ENCODE measurements at regions not wholly inside any gene's neighbourhood (a gene's known extent, or its start where the extent isn't known, plus 50 kb on each side); places are given as distances from the start of the nearest gene placed in this dataset.

DNA sequence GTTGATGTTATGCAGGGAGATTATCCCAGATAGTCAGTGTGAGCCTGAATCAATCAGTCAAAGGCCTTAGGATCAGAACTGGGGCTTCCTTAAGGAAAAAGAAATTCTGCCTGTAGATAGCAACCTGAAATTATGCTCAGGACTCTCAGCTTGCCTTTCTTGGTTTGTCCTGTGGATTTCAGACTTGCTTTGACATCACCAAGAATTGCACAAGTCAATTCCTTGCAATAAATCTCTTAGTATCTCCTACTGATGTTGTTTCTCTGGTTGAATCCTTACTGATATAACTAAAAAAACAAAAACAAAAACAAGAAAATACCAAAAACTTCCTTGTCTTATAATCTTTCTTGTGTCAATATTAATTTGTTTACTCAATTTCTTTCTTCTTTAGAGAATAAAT lies 258.9 kb upstream of the TCF21 start:
- no peak for DNase-seq
- TF ChIP-seq, protein P1, sequence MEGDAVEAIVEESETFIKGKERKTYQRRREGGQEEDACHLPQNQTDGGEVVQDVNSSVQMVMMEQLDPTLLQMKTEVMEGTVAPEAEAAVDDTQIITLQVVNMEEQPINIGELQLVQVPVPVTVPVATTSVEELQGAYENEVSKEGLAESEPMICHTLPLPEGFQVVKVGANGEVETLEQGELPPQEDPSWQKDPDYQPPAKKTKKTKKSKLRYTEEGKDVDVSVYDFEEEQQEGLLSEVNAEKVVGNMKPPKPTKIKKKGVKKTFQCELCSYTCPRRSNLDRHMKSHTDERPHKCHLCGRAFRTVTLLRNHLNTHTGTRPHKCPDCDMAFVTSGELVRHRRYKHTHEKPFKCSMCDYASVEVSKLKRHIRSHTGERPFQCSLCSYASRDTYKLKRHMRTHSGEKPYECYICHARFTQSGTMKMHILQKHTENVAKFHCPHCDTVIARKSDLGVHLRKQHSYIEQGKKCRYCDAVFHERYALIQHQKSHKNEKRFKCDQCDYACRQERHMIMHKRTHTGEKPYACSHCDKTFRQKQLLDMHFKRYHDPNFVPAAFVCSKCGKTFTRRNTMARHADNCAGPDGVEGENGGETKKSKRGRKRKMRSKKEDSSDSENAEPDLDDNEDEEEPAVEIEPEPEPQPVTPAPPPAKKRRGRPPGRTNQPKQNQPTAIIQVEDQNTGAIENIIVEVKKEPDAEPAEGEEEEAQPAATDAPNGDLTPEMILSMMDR (IDR thresholded peaks at IDR 0.05): no peak
- no peak for TF ChIP-seq POLR2A (IDR thresholded peaks at IDR 0.05)
- Histone ChIP-seq H3K9me3 (replicated peaks in 1 of 3) (no peaks in the 10 kb centered on the region), H3K27ac (no peak overlapping the region), H3K36me3 (replicated peaks in 1 of 2) (no peaks in the 10 kb centered on the region), H3K4me3 (no peak overlapping the region), H3K27me3 (no peaks in the 10 kb centered on the region), H3K4me1 (replicated peaks in 1 of 2) (no peaks in the 10 kb centered on the region)
- intact Hi-C loops (cut with DNase I): no loop called here

DNA sequence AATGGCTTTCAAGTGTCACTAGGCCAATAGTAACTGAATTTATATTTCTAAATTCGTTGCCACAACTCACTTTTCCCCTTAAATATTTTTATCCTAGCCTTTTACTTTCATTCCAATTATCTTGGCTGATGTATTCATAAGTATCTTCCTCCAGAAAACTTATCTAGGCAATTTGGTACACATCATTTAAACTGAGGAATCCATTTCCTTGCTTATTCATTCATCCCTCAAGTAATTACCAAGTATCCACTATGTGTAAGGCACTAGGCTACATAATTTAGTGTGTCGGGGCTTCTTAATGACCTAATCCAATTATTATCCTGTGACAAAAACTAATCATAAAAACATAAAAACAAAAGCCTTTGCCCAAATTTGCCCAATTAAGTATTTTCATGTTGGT lies 258.3 kb upstream of the TCF21 start:
- Histone ChIP-seq H3K4me3 (no peak overlapping the region), H3K27ac (no peak overlapping the region), H3K27me3 (no peaks in the 10 kb centered on the region), H3K36me3 (replicated peaks in 1 of 2) (no peaks in the 10 kb centered on the region), H3K4me1 (replicated peaks in 1 of 2) (no peaks in the 10 kb centered on the region), H3K9me3 (replicated peaks in 1 of 3) (no peaks in the 10 kb centered on the region)
- TF ChIP-seq POLR2A (IDR thresholded peaks at IDR 0.05): no peak
- TF ChIP-seq, protein P1 (IDR thresholded peaks at IDR 0.05): no peak
- intact Hi-C loops (cut with DNase I): no loop called here
- DNase-seq: no peak
- 45 to 50% (median 48%) methylated on average over 2 of the region's 2 CpGs for WGBS, 4 donors

DNA sequence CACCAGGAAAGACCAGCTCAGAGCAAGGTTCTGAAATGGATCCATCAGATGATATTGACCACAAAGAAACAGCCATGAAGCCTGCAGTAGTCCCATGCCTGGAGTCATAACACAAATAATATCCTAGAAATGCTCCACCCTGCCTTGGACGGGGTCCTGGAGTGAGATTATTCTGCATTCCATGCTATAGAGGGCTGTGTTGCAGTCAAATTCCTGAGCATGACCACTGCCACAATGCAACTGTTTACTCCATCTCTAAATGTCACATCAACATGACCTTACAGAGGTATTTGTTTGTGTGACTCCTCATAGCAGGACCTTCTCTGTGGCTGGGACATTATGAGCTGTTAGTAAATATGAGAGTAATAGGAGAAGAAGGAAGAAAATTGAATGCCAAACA lies 257.5 kb upstream of the TCF21 start:
- TF ChIP-seq POLR2A (IDR thresholded peaks at IDR 0.05): no peak
- TF ChIP-seq, protein P1 (IDR thresholded peaks at IDR 0.05): no peak

DNA sequence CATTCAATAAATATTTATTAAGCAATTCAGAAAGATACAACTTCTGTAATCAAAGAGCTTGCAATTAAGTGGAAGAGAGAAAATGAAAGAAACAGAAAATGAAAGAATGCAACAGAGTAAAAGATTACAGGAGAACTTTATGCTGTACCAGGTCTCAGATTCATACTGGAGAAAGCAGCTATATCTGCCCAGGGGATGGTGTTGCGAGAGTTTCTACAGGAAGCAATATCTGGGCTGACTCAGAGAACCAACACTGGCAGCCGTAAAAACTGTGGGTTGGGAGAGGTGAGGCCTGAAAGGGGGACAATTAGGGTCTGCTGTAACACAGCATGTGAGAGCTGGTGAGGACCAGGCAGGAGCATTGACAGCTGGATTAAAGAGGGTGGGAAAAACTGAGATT lies 256.7 kb upstream of the TCF21 start:
- 52 to 76% (median 70%) methylated on average over 2 of the region's 2 CpGs for WGBS, 4 donors
- Histone ChIP-seq H3K9me3 (replicated peaks in 1 of 3) (no peaks in the 10 kb centered on the region), H3K4me3 (no peak overlapping the region), H3K27me3 (no peaks in the 10 kb centered on the region), H3K36me3 (replicated peaks in 1 of 2) (no peaks in the 10 kb centered on the region), H3K4me1 (replicated peaks in 1 of 2) (no peaks in the 10 kb centered on the region), H3K27ac (no peak overlapping the region)
- TF ChIP-seq, protein P1 (IDR thresholded peaks at IDR 0.05): no peak
- TF ChIP-seq POLR2A (IDR thresholded peaks at IDR 0.05): no peak
- intact Hi-C loops (cut with DNase I): no loop called here
- no peak for DNase-seq

More for the DNA sequence above, 257.5 kb upstream of the TCF21 start:
- intact Hi-C loops (cut with DNase I): no loop called here
- no peak for DNase-seq
- Histone ChIP-seq H3K27ac (no peak overlapping the region), H3K4me1 (replicated peaks in 1 of 2) (no peaks in the 10 kb centered on the region), H3K4me3 (no peak overlapping the region), H3K9me3 (replicated peaks in 1 of 3) (no peaks in the 10 kb centered on the region), H3K36me3 (replicated peaks in 1 of 2) (no peaks in the 10 kb centered on the region), H3K27me3 (no peaks in the 10 kb centered on the region)
- 32 to 50% (median 38%) methylated on average over 1 of the region's 1 CpG for WGBS, 4 donors

Measured in adrenal gland (tissue), 9 donors.